Transverse colon (tissue), 4 donors: ENCODE measurements at regions not wholly inside any gene's neighbourhood (a gene's known extent, or its start where the extent isn't known, plus 50 kb on each side); places are given as distances from the start of the nearest gene placed in this dataset.

Source experiments
- DNase-seq: peaks from one replicate; pipeline ENCODE4 v3.0.0-alpha.2; 2019
- H3K27ac ChIP-seq, 4 donors: fragments of 200-600 bp; sonication (generic); 2 replicates each; pipeline ENCODE4 v1.5.1; 2016 to 2018; ENCODE audit warnings: inconsistent platforms in 4 of 4
- H3K27me3 ChIP-seq: fragments of 200-600 bp; sonication (generic); 2 replicates; pipeline ENCODE4 v1.5.1; 2017; ENCODE audit warnings: inconsistent platforms
- H3K36me3 ChIP-seq, 4 donors: fragments of 200-600 bp; sonication (generic); 2 replicates each; pipeline ENCODE4 v1.5.1; 2017 to 2019; ENCODE audit warnings: inconsistent platforms in 4 of 4
- H3K4me1 ChIP-seq, 4 donors: fragments of 200-600 bp; sonication (generic); 2 replicates each; pipeline ENCODE4 v1.5.1; 2017 to 2020; ENCODE audit warnings: inconsistent platforms in 4 of 4
- H3K4me3 ChIP-seq, 4 donors: fragments of 200-600 bp; sonication (generic); 1 replicate in 1 of 4; 2 replicates in 3 of 4; pipeline versions ENCODE4 v1.5.1 to v1.6.1; 2017 to 2019; ENCODE audit warnings: inconsistent platforms in 4 of 4
- H3K9me3 ChIP-seq, 2 donors: fragments of 200-600 bp; sonication (generic); 2 replicates each; pipeline ENCODE4 v1.5.1; 2017 to 2019; ENCODE audit warnings: inconsistent platforms in 2 of 2
- EP300 ChIP-seq: sonication (generic); formaldehyde crosslinking; IDR thresholded peaks from one replicate; pipeline ENCODE4 v1.6.1; 2017; ENCODE audit warnings: antibody characterized with exemption, low read depth
- POLR2A ChIP-seq: fragments of 450-650 bp; IDR thresholded peaks from one replicate; pipeline ENCODE4 v1.6.1; 2016; ENCODE audit warnings: antibody characterized with exemption, mild to moderate bottlenecking, moderate library complexity
- POLR2AphosphoS5 ChIP-seq, 3 donors: sonication (generic); formaldehyde crosslinking; IDR thresholded peaks; one replicate each; pipeline ENCODE4 v1.6.1; 2016; ENCODE audit warnings: antibody characterized with exemption in 3 of 3
- WGBS, 2 donors: methylation state at CpG; one replicate each; pipeline ENCODE4 v1.1.5; 2018; ENCODE audit warnings: low coverage in 1 of 2; 5-methylcytosine and 5-hydroxymethylcytosine counted together
- in situ Hi-C, 4 donors: fragments of 200-750 bp; cut with MboI; loops; one replicate each; pipeline versions ENCODE4 v1.15.0 to v1.15.1; 2017; ENCODE audit warnings: low sequenced_read_pairs in 3 of 4, low pct_ligation_motif_present in 1 of 4, low pct_unique_long_range_greater_than_20kb in 1 of 4
- intact Hi-C: fragments of 100-400 bp; cut with DNase I; formaldehyde crosslinking; loops from one replicate; pipeline ENCODE4 v1.15.1; 2023; ENCODE audit warnings: low total_unique reads
- TF ChIP-seq, protein P1 (sequence below), 5 experiments: fragments of 200-600 bp in 3 of 5; fragments of 450-650 bp in 2 of 5; sonication (generic) in 3 of 5; IDR thresholded peaks; 1 replicate in 2 of 5; 2 replicates in 3 of 5; pipeline ENCODE4 v1.5.1; 2016 to 2017; ENCODE audit warnings: antibody characterized with exemption in 5 of 5, inconsistent platforms in 3 of 5, mild to moderate bottlenecking in 2 of 5, moderate library complexity in 1 of 5

DNA sequence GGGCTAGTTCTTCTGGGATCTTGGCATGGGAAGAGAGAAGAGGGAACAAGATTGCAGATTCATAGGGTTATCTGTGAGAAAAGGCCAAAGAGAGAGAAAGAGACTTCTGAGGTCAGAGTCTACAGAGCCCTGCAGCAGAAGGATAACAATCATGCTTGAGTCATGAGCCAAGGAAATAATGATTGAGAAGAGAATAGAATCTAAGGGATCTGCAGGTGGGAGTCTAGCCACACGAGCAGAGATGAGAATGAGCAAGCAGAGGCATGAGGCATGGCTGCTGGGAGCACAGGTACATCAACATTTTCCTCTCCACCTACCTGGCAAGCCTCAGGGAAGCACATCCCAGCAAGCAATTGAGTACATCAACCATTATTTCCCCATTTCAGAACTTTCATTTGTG, 303.7 kb downstream of the LRIG3 start:
- H3K4me1 ChIP-seq, result no peaks in the 10 kb centered on the region
- WGBS, 2 donors, result 38 to 46% methylated on average over 1 of the region's 1 CpG
- H3K27ac ChIP-seq, result no peak overlapping the region
- H3K4me3 ChIP-seq, result no peak overlapping the region
- no peak for TF ChIP-seq POLR2AphosphoS5 (IDR thresholded peaks at IDR 0.05)
- no peak for TF ChIP-seq EP300
- no peak for TF ChIP-seq POLR2A
- TF ChIP-seq, protein P1, sequence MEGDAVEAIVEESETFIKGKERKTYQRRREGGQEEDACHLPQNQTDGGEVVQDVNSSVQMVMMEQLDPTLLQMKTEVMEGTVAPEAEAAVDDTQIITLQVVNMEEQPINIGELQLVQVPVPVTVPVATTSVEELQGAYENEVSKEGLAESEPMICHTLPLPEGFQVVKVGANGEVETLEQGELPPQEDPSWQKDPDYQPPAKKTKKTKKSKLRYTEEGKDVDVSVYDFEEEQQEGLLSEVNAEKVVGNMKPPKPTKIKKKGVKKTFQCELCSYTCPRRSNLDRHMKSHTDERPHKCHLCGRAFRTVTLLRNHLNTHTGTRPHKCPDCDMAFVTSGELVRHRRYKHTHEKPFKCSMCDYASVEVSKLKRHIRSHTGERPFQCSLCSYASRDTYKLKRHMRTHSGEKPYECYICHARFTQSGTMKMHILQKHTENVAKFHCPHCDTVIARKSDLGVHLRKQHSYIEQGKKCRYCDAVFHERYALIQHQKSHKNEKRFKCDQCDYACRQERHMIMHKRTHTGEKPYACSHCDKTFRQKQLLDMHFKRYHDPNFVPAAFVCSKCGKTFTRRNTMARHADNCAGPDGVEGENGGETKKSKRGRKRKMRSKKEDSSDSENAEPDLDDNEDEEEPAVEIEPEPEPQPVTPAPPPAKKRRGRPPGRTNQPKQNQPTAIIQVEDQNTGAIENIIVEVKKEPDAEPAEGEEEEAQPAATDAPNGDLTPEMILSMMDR (IDR thresholded peaks at IDR 0.05), result no peak
- intact Hi-C loops (no loop called here), in situ Hi-C loops (no loop called here)
- H3K9me3 ChIP-seq, result no peaks in the 10 kb centered on the region
- DNase-seq, result no peak
- H3K36me3 ChIP-seq, result no peaks in the 10 kb centered on the region
- no peaks in the 10 kb centered on the region for H3K27me3 ChIP-seq

DNA sequence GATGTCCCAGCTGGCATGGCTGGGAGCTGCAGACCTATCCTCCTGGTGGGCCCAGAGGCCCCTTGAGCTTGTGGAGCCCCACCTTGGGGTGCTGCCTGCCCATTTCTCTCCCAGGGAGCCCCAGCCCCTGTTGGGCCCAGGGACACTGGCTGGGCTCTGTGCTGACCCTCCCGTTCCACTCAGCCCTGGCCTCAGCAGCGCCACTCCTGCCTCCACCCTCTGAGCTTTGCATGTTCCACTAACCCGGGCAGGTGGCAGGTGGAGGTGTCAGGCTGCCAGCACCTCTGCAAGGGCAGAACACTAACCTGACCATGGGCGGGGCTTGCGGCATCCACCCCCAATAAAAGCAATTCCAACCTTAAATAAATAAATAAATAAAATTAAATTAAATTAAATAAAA, 299.2 kb downstream of the LRIG3 start:
- DNase-seq, result no peak
- WGBS, 2 donors, result 66 to 92% methylated on average over 2 to 5 of the region's 5 CpGs
- Histone ChIP-seq H3K9me3 (no peaks in the 10 kb centered on the region), H3K36me3 (no peaks in the 10 kb centered on the region), H3K27ac (no peak overlapping the region), H3K27me3 (no peaks in the 10 kb centered on the region), H3K4me3 (no peak overlapping the region), H3K4me1 (no peaks in the 10 kb centered on the region)
- in situ Hi-C loops (no loop called here), intact Hi-C loops (no loop called here)
- TF ChIP-seq POLR2A (no peak), POLR2AphosphoS5 (IDR thresholded peaks at IDR 0.05) (no peak), EP300 (no peak)
- TF ChIP-seq, protein P1 (IDR thresholded peaks at IDR 0.05), result no peak

DNA sequence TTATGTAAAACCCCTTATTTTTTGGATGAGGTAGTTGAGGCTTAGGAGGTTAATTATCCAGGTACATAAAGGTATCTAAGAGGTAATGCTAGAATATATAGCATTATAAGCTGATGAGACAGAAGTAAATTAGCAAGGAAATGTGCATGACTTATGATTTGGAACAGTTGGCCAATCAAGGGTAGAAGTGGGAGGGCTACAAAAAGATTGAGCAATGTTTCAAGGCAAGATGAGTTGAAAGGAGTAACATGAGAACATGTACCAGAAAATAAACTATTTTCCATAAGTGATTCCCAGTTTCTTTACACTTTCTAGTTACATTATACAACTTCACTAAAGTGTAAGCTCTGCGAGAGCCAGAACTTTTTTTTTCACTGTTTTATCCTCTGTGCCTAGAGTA, 290.9 kb downstream of the LRIG3 start:
- Histone ChIP-seq H3K27ac (no peak overlapping the region), H3K4me3 (no peak overlapping the region), H3K36me3 (no peaks in the 10 kb centered on the region), H3K9me3 (peaks cover 2 to 6% of the 10 kb centered on the region in 2 donors), H3K4me1 (no peaks in the 10 kb centered on the region), H3K27me3 (no peaks in the 10 kb centered on the region)
- intact Hi-C loops (no loop called here), in situ Hi-C loops (no loop called here)
- TF ChIP-seq POLR2AphosphoS5 (IDR thresholded peaks at IDR 0.05) (no peak), POLR2A (no peak), EP300 (no peak)
- TF ChIP-seq, protein P1 (IDR thresholded peaks at IDR 0.05), result no peak
- WGBS, 2 donors, result 86% methylated on average over 1 of the region's 1 CpG
- DNase-seq, result no peak

DNA sequence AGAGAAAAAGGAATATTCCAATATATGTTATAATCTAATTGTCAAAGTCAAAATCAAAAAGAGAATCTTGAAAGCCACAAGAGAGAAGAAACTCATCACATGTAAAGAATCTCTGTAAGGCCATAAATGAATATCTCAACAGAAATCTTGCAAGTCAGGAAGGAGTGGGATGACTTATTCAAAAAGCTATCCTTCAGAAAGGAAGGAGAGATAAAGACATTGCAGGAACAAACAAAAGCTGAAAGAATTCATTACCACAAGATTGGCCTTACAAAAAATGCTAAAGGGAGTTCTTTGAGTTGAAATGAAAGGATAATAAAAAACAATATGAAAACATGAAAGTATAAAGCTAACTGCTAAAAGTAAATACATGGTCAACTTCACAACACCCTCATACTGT, 286.8 kb downstream of the LRIG3 start:
- intact Hi-C loops, result no loop called here
- TF ChIP-seq EP300 (no peak), POLR2A (no peak), POLR2AphosphoS5 (IDR thresholded peaks at IDR 0.05) (no peak)
- TF ChIP-seq, protein P1 (IDR thresholded peaks at IDR 0.05), result no peak
- Histone ChIP-seq H3K9me3 (peaks cover 2 to 13% of the 10 kb centered on the region in 2 donors), H3K27me3 (no peaks in the 10 kb centered on the region), H3K27ac (no peak overlapping the region), H3K4me1 (no peaks in the 10 kb centered on the region), H3K4me3 (no peak overlapping the region), H3K36me3 (no peaks in the 10 kb centered on the region)
- in situ Hi-C loops, result no loop called here
- DNase-seq, result no peak
